ENCODE measurements at regions not wholly inside any gene's neighbourhood (a gene's known extent, or its start where the extent isn't known, plus 50 kb on each side); places are given as distances from the start of the nearest gene placed in this dataset.

- 81% methylated on average over 6 of the region's 10 CpGs for WGBS (ENCODE audit: insufficient coverage)
- ChIA-PET CTCF (interaction anchor here (0.7 kb wide), 1 partner anchor 50 kb away, joined by 3 read pairs; no protein-coding TSS in a partner anchor), POLR2A (no interaction called here)
- Histone ChIP-seq H3K27ac (ENCODE audit: low read length in 2 of 2) (no peak overlapping the region), H3K9me3 (ENCODE audit: control extremely low read depth in 1 of 3, control insufficient read depth in 2 of 3, insufficient read depth in 1 of 3, low read length in 2 of 3) (no peaks in the 10 kb centered on the region), H3K27me3 (replicated peaks in 1 of 4; ENCODE audit: control extremely low read depth in 1 of 4, control insufficient read depth in 3 of 4, insufficient read depth in 4 of 4, low read length in 3 of 4) (no peaks in the 10 kb centered on the region), H3K9ac (ENCODE audit: low read length) (no peak overlapping the region), H3K4me2 (replicated peaks; ENCODE audit: low read depth, low read length, poor library complexity, severe bottlenecking) (no peak overlapping the region), H3K79me2 (ENCODE audit: control insufficient read depth, insufficient read depth, low read length) (no peaks in the 10 kb centered on the region), H3K36me3 (replicated peaks in 1 of 2; ENCODE audit: control extremely low read depth in 1 of 2, control insufficient read depth in 1 of 2, extremely low read depth in 1 of 2, insufficient read depth in 2 of 2, low read length in 1 of 2) (no peaks in the 10 kb centered on the region), H4K20me1 (ENCODE audit: control insufficient read depth, insufficient read depth, low read length, poor library complexity, severe bottlenecking) (no peaks in the 10 kb centered on the region), H2AFZ (ENCODE audit: insufficient read depth, low read depth, low read length, poor library complexity, severe bottlenecking) (peak overlapping the region; percentile 10), H3K4me1 (ENCODE audit: control insufficient read depth in 2 of 2, insufficient read depth in 2 of 2, low read length in 2 of 2) (peaks cover 0 to 10% of the 10 kb centered on the region in 2 donors), H3K4me3 (ENCODE audit: control extremely low read depth in 1 of 5, extremely low read depth in 1 of 5, insufficient read depth in 1 of 5, low read depth in 2 of 5, low read length in 4 of 5) (no peak overlapping the region)
- peak; percentile 64 for DNase-seq
- H3K27ac Mint-ChIP-seq, result peak overlapping the region; percentile 78
- no peaks in the 10 kb centered on the region for H3K9me3 Mint-ChIP-seq (ENCODE audit: insufficient read depth)
- TF ChIP-seq CTCF (IDR thresholded peaks at IDR 0.05) (no peak), EZH2 (IDR thresholded peaks at IDR 0.05; ENCODE audit: borderline replicate concordance, insufficient read depth, low read depth, low read length, poor library complexity, severe bottlenecking) (no peak)
- intact Hi-C loops (cut with micrococcal nuclease), result no loop called here
- H3K27me3 Mint-ChIP-seq, result peaks cover 5% of the 10 kb centered on the region
- H3K4me1 Mint-ChIP-seq, result peaks cover 13% of the 10 kb centered on the region
- ATAC-seq (ENCODE audit: low read depth), result peak; percentile 90
- no peak overlapping the region for H3K4me3 Mint-ChIP-seq
These were observed 128.9 kb downstream of the CCDC34 start for GRCh38 chr11:27234043-27234668.

- Mint-ChIP-seq H3K27ac (peak overlapping the region; percentile 78), H3K9me3 (ENCODE audit: insufficient read depth) (no peaks in the 10 kb centered on the region), H3K27me3 (peaks cover 5% of the 10 kb centered on the region), H3K4me1 (peaks cover 13% of the 10 kb centered on the region), H3K4me3 (no peak overlapping the region)
- POLR2A ChIA-PET, result no interaction called here
- no peak for DNase-seq
- intact Hi-C loops (cut with micrococcal nuclease), result no loop called here
- H4K20me1 ChIP-seq (ENCODE audit: control insufficient read depth, insufficient read depth, low read length, poor library complexity, severe bottlenecking), result no peaks in the 10 kb centered on the region
- H3K4me2 ChIP-seq (replicated peaks; ENCODE audit: low read depth, low read length, poor library complexity, severe bottlenecking), result no peak overlapping the region
- H2AFZ ChIP-seq (ENCODE audit: insufficient read depth, low read depth, low read length, poor library complexity, severe bottlenecking), result peak overlapping the region; percentile 10
- peaks cover 0 to 10% of the 10 kb centered on the region in 2 donors for H3K4me1 ChIP-seq (ENCODE audit: control insufficient read depth in 2 of 2, insufficient read depth in 2 of 2, low read length in 2 of 2)
- CTCF ChIA-PET, result no interaction called here
- 84% methylated on average over 3 of the region's 3 CpGs for WGBS (ENCODE audit: insufficient coverage)
- no peaks in the 10 kb centered on the region for H3K9me3 ChIP-seq (ENCODE audit: control extremely low read depth in 1 of 3, control insufficient read depth in 2 of 3, insufficient read depth in 1 of 3, low read length in 2 of 3)
- no peak overlapping the region for H3K27ac ChIP-seq (ENCODE audit: low read length in 2 of 2)
- ATAC-seq (ENCODE audit: low read depth), result no peak
- no peak overlapping the region for H3K4me3 ChIP-seq (ENCODE audit: control extremely low read depth in 1 of 5, extremely low read depth in 1 of 5, insufficient read depth in 1 of 5, low read depth in 2 of 5, low read length in 4 of 5)
- H3K79me2 ChIP-seq (ENCODE audit: control insufficient read depth, insufficient read depth, low read length), result no peaks in the 10 kb centered on the region
- no peak for TF ChIP-seq CTCF (IDR thresholded peaks at IDR 0.05)
- TF ChIP-seq EZH2 (IDR thresholded peaks at IDR 0.05; ENCODE audit: borderline replicate concordance, insufficient read depth, low read depth, low read length, poor library complexity, severe bottlenecking), result no peak
- no peaks in the 10 kb centered on the region for H3K36me3 ChIP-seq (replicated peaks in 1 of 2; ENCODE audit: control extremely low read depth in 1 of 2, control insufficient read depth in 1 of 2, extremely low read depth in 1 of 2, insufficient read depth in 2 of 2, low read length in 1 of 2)
- H3K9ac ChIP-seq (ENCODE audit: low read length), result no peak overlapping the region
- H3K27me3 ChIP-seq (replicated peaks in 1 of 4; ENCODE audit: control extremely low read depth in 1 of 4, control insufficient read depth in 3 of 4, insufficient read depth in 4 of 4, low read length in 3 of 4), result no peaks in the 10 kb centered on the region
These were observed 129.4 kb downstream of the CCDC34 start for GRCh38 chr11:27233654-27234042.

Measured in B cell (primary cell).